CD14-positive monocyte (primary cell): ENCODE measurements at regions not wholly inside any gene's neighbourhood (a gene's known extent, or its start where the extent isn't known, plus 50 kb on each side); places are given as distances from the start of the nearest gene placed in this dataset.

Source experiments
- DNase-seq, 3 donors: peaks; one replicate each; pipeline ENCODE4 v3.0.0-alpha.2; 2011 to 2022
- H2AFZ ChIP-seq: 2 replicates; pipeline ENCODE4 v1.6.0; 2012; ENCODE audit warnings: mild to moderate bottlenecking, low read depth, low read length, inconsistent platforms; ENCODE audit not compliant: insufficient read depth, poor library complexity, severe bottlenecking
- H3K27ac ChIP-seq, 2 donors: 1 replicate in 1 of 2; 2 replicates in 1 of 2; pipeline ENCODE4 v1.5.1; 2012 to 2013; ENCODE audit warnings: low read length in 2 of 2, control low read depth in 1 of 2, inconsistent platforms in 1 of 2, low read depth in 1 of 2, mild to moderate bottlenecking in 1 of 2
- H3K27me3 ChIP-seq, 2 donors: one replicate each; pipeline versions ENCODE4 v1.6.0 to v1.6.1; 2011 to 2013; ENCODE audit warnings: low read length in 2 of 2; ENCODE audit not compliant: control insufficient read depth in 2 of 2, insufficient read depth in 2 of 2
- H3K36me3 ChIP-seq, 2 donors: replicated peaks in 1 of 2; 1 replicate in 1 of 2; 2 replicates in 1 of 2; pipeline versions ENCODE4 v1.5.1 to v1.6.1; 2012 to 2013; ENCODE audit warnings: low read length in 2 of 2, control low read depth in 1 of 2, inconsistent platforms in 1 of 2, mild to moderate bottlenecking in 1 of 2; ENCODE audit not compliant: insufficient read depth in 2 of 2, control insufficient read depth in 1 of 2
- H3K4me1 ChIP-seq, 2 donors: 1 replicate in 1 of 2; 2 replicates in 1 of 2; pipeline versions ENCODE4 v1.5.1 to v1.6.1; 2012 to 2013; ENCODE audit warnings: low read length in 2 of 2, control low read depth in 1 of 2, inconsistent platforms in 1 of 2, mild to moderate bottlenecking in 1 of 2, moderate library complexity in 1 of 2; ENCODE audit not compliant: insufficient read depth in 2 of 2, control insufficient read depth in 1 of 2
- H3K4me2 ChIP-seq: replicated peaks from 2 replicates; pipeline ENCODE3; 2012; ENCODE audit warnings: low read length, moderate library complexity, mild to moderate bottlenecking; ENCODE audit not compliant: poor library complexity, severe bottlenecking; ENCODE audit errors: extremely low read depth
- H3K4me3 ChIP-seq, 3 experiments: fragments of 200-600 bp in 1 of 3; sonication (generic) in 1 of 3; replicated peaks in 1 of 3; 1 replicate in 2 of 3; 2 replicates in 1 of 3; pipeline ENCODE4 v1.5.1; 2011 to 2013; ENCODE audit warnings: low read length in 3 of 3, mild to moderate bottlenecking in 3 of 3, control low read depth in 2 of 3, low read depth in 2 of 3, inconsistent platforms in 1 of 3, moderate library complexity in 1 of 3
- H3K79me2 ChIP-seq: 2 replicates; pipeline ENCODE4 v1.6.0; 2012; ENCODE audit warnings: mild to moderate bottlenecking, control low read depth, inconsistent platforms, low read length, moderate library complexity; ENCODE audit not compliant: insufficient read depth
- H3K9ac ChIP-seq: 2 replicates; pipeline ENCODE4 v1.6.0; 2017; ENCODE audit warnings: low read length, mild to moderate bottlenecking; ENCODE audit not compliant: insufficient read depth, poor library complexity, severe bottlenecking
- H3K9me3 ChIP-seq, 2 donors: replicated peaks in 1 of 2; 1 replicate in 1 of 2; 2 replicates in 1 of 2; pipeline versions ENCODE4 v1.5.1 to v1.6.1; 2012 to 2013; ENCODE audit warnings: low read length in 2 of 2, control low read depth in 1 of 2; ENCODE audit not compliant: control insufficient read depth in 1 of 2, insufficient read depth in 1 of 2
- H4K20me1 ChIP-seq: 2 replicates; pipeline ENCODE4 v1.6.0; 2012; ENCODE audit warnings: mild to moderate bottlenecking, low read length, control low read depth, moderate library complexity; ENCODE audit not compliant: insufficient read depth
- H3K27ac Mint-ChIP-seq, 7 donors: one replicate each; pipeline ENCODE4 v1.8.0; 2020; ENCODE audit warnings: mild to moderate bottlenecking in 7 of 7, mixed read lengths in 7 of 7, moderate library complexity in 6 of 7, inconsistent platforms in 2 of 7
- H3K27me3 Mint-ChIP-seq, 3 donors: one replicate each; pipeline ENCODE4 v1.8.0; 2021 to 2022; ENCODE audit warnings: low read depth in 3 of 3, mild to moderate bottlenecking in 3 of 3, mixed read lengths in 3 of 3, moderate library complexity in 3 of 3, inconsistent platforms in 1 of 3
- H3K36me3 Mint-ChIP-seq, 2 donors: one replicate each; pipeline ENCODE4 v1.8.0; 2020; ENCODE audit warnings: mixed read lengths in 2 of 2, inconsistent platforms in 1 of 2, mild to moderate bottlenecking in 1 of 2
- H3K4me1 Mint-ChIP-seq: one replicate; pipeline ENCODE4 v1.8.0; 2020; ENCODE audit warnings: mild to moderate bottlenecking, mixed read lengths
- H3K4me3 Mint-ChIP-seq, 2 donors: one replicate each; pipeline ENCODE4 v1.8.0; 2020; ENCODE audit warnings: mild to moderate bottlenecking in 2 of 2, mixed read lengths in 2 of 2, moderate library complexity in 1 of 2
- H3K9me3 Mint-ChIP-seq, 7 donors: one replicate each; pipeline ENCODE4 v1.8.0; 2020 to 2022; ENCODE audit warnings: mixed read lengths in 7 of 7, mild to moderate bottlenecking in 6 of 7, moderate library complexity in 6 of 7, inconsistent platforms in 2 of 7
- WGBS: methylation state at CpG from one replicate; pipeline ENCODE4 v1.1.5; 2013; ENCODE audit warnings: missing lambda C conversion rate; ENCODE audit not compliant: insufficient coverage; 5-methylcytosine and 5-hydroxymethylcytosine counted together
- intact Hi-C, 2 donors: fragments of 100-400 bp; cut with micrococcal nuclease; formaldehyde crosslinking; loops; one replicate each; pipeline versions ENCODE4 v1.15.0 to v1.15.1; 2023
- TF ChIP-seq, protein P1 (sequence below): fragments of 200-600 bp; IDR thresholded peaks from one replicate; pipeline ENCODE4 v1.8.0; 2022; ENCODE audit warnings: antibody characterized with exemption, mild to moderate bottlenecking

GRCh38 chrX:10327651-10328050 lies 170.9 kb downstream of the CLCN4 start:
- Histone ChIP-seq H3K4me2 (no peak overlapping the region), H3K27ac (no peak overlapping the region), H3K27me3 (no peaks in the 10 kb centered on the region), H3K4me1 (no peaks in the 10 kb centered on the region), H4K20me1 (no peaks in the 10 kb centered on the region), H2AFZ (no peak overlapping the region), H3K9ac (no peak overlapping the region), H3K4me3 (no peak overlapping the region), H3K79me2 (no peaks in the 10 kb centered on the region), H3K9me3 (no peaks in the 10 kb centered on the region), H3K36me3 (no peaks in the 10 kb centered on the region)
- Mint-ChIP-seq H3K27ac (no peak overlapping the region), H3K36me3 (no peaks in the 10 kb centered on the region), H3K4me3 (no peak overlapping the region), H3K9me3 (no peaks in the 10 kb centered on the region), H3K4me1 (no peaks in the 10 kb centered on the region), H3K27me3 (peaks cover 1 to 7% (median 2%) of the 10 kb centered on the region in 3 donors)
- no CpG with 5 or more reads among the region's 7 CpGs for WGBS
- TF ChIP-seq, protein P1, sequence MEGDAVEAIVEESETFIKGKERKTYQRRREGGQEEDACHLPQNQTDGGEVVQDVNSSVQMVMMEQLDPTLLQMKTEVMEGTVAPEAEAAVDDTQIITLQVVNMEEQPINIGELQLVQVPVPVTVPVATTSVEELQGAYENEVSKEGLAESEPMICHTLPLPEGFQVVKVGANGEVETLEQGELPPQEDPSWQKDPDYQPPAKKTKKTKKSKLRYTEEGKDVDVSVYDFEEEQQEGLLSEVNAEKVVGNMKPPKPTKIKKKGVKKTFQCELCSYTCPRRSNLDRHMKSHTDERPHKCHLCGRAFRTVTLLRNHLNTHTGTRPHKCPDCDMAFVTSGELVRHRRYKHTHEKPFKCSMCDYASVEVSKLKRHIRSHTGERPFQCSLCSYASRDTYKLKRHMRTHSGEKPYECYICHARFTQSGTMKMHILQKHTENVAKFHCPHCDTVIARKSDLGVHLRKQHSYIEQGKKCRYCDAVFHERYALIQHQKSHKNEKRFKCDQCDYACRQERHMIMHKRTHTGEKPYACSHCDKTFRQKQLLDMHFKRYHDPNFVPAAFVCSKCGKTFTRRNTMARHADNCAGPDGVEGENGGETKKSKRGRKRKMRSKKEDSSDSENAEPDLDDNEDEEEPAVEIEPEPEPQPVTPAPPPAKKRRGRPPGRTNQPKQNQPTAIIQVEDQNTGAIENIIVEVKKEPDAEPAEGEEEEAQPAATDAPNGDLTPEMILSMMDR: no peak
- intact Hi-C loops: no loop called here
- DNase-seq: no peak

- DNase-seq: no peak
- no peak overlapping the region for H3K4me3 Mint-ChIP-seq
- no peak overlapping the region for H3K9ac ChIP-seq
- no peaks in the 10 kb centered on the region for H3K36me3 ChIP-seq
- H3K27me3 Mint-ChIP-seq: peaks cover 0 to 5% (median 2%) of the 10 kb centered on the region in 3 donors
- TF ChIP-seq, protein P1: no peak
- H3K36me3 Mint-ChIP-seq: no peaks in the 10 kb centered on the region
- no peaks in the 10 kb centered on the region for H3K4me1 Mint-ChIP-seq
- H3K4me1 ChIP-seq: no peaks in the 10 kb centered on the region
- no peaks in the 10 kb centered on the region for H3K9me3 ChIP-seq
- intact Hi-C loops: no loop called here
- H3K4me3 ChIP-seq: no peak overlapping the region
- H4K20me1 ChIP-seq: no peaks in the 10 kb centered on the region
- no peaks in the 10 kb centered on the region for H3K9me3 Mint-ChIP-seq
- WGBS: 50% methylated on average over 1 of the region's 7 CpGs
- no peaks in the 10 kb centered on the region for H3K27me3 ChIP-seq
- H3K79me2 ChIP-seq: no peaks in the 10 kb centered on the region
- H3K27ac Mint-ChIP-seq: no peak overlapping the region
- H3K27ac ChIP-seq: no peak overlapping the region
- no peak overlapping the region for H2AFZ ChIP-seq
- no peak overlapping the region for H3K4me2 ChIP-seq
Observed at GRCh38 chrX:10329984-10330383, 173.2 kb downstream of the CLCN4 start.
